GM12892 (cell line): ENCODE measurements at regions not wholly inside any gene's neighbourhood (a gene's known extent, or its start where the extent isn't known, plus 50 kb on each side); places are given as distances from the start of the nearest gene placed in this dataset.

ENCODE experiments used
- POLR2A ChIP-seq: IDR thresholded peaks from 2 replicates; pipeline ENCODE4 v1.6.1; 2011; ENCODE audit warnings: low read depth, low read length, control low read depth
- POLR2AphosphoS5 ChIP-seq: IDR thresholded peaks from 2 replicates; pipeline ENCODE4 v1.6.1; 2011; ENCODE audit warnings: low read depth, low read length, control low read depth

DNA sequence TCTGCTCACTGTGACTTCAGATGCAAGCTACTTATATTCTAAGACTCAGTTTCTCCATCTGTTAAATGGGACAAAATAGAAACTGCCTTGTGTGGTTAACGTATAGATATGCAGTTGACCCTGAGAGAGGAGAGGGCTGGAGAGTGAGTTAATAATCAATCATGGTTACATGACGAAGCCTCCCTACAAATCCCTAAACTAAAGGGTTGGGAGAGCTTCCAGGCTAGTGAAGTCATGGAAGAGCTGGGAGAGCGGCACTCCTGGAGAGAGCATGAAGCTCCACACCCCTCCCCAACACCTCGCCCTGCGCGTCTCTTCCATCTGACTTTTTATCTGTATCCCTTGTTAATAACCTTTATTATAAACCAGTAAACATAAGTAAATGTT is 138.5 kb upstream of the FAM9B start:
- TF ChIP-seq POLR2A = no peak
- TF ChIP-seq POLR2AphosphoS5 = no peak
